Breast epithelium (tissue), 4 donors: ENCODE measurements at regions not wholly inside any gene's neighbourhood (a gene's known extent, or its start where the extent isn't known, plus 50 kb on each side); places are given as distances from the start of the nearest gene placed in this dataset.

Experiments
- DNase-seq, 2 donors: peaks; one replicate each; pipeline ENCODE4 v3.0.0-alpha.2; 2019; ENCODE audit warnings: low spot score in 2 of 2
- H3K27ac ChIP-seq, 2 donors: fragments of 200-600 bp; sonication (generic) in 1 of 2; one replicate each; pipeline ENCODE4 v1.5.1; 2016 to 2019; ENCODE audit warnings: mild to moderate bottlenecking in 1 of 2
- H3K27me3 ChIP-seq, 2 donors: fragments of 200-600 bp; sonication (generic) in 1 of 2; one replicate each; pipeline versions ENCODE4 v1.5.1 to v1.6.0; 2017 to 2019; ENCODE audit warnings: control low read depth in 1 of 2, mild to moderate bottlenecking in 1 of 2
- H3K36me3 ChIP-seq: fragments of 200-600 bp; one replicate; pipeline ENCODE4 v1.5.1; 2019
- H3K4me1 ChIP-seq, 2 donors: fragments of 200-600 bp; sonication (generic); one replicate each; pipeline ENCODE4 v1.5.1; 2016 to 2019; ENCODE audit warnings: control low read depth in 1 of 2
- H3K4me3 ChIP-seq, 3 donors: fragments of 200-600 bp; sonication (generic); 1 replicate in 2 of 3; 2 replicates in 1 of 3; pipeline ENCODE4 v1.5.1; 2016 to 2019; ENCODE audit warnings: mild to moderate bottlenecking in 3 of 3, moderate library complexity in 2 of 3
- H3K9me3 ChIP-seq, 2 donors: fragments of 200-600 bp; sonication (generic) in 1 of 2; one replicate each; pipeline ENCODE4 v1.5.1; 2016 to 2019; ENCODE audit warnings: control low read depth in 1 of 2
- POLR2A ChIP-seq: fragments of 450-650 bp; IDR thresholded peaks from one replicate; pipeline ENCODE4 v1.6.1; 2016; ENCODE audit warnings: antibody characterized with exemption, mild to moderate bottlenecking, moderate library complexity
- POLR2AphosphoS5 ChIP-seq, 3 donors: sonication (generic); formaldehyde crosslinking; IDR thresholded peaks; one replicate each; pipeline ENCODE4 v1.6.1; 2017; ENCODE audit warnings: antibody characterized with exemption in 3 of 3
- intact Hi-C: fragments of 100-400 bp; cut with DNase I; formaldehyde crosslinking; loops from one replicate; pipeline ENCODE4 v1.15.1; 2023; ENCODE audit warnings: low total_unique reads
- TF ChIP-seq, protein P1 (sequence below), 3 donors: fragments of 450-650 bp; IDR thresholded peaks; one replicate each; pipeline ENCODE4 v1.5.1; 2016 to 2017; ENCODE audit warnings: antibody characterized with exemption in 3 of 3, mild to moderate bottlenecking in 3 of 3, moderate library complexity in 3 of 3

DNA sequence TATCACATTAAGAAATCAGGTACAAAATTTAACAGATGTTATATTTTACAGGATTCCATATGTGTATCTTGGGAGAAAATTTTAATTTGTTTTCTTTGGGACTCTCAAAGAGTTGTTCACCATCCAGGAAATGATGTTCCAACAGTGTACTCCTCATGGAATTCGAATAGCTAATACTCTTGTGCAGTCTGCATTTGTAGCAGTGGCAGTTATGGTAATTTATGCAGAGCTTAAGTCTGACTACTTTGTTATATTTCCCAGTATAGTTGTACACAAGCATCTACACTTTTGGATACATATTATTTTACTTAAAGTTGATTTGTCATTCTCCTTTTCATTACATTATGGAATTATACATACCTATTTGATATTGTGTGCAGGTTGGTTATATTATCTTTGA is 436.7 kb upstream of the FBXO33 start:
- H3K36me3 ChIP-seq = no peaks in the 10 kb centered on the region
- TF ChIP-seq POLR2AphosphoS5 (IDR thresholded peaks at IDR 0.05) (no peak), POLR2A (no peak)
- TF ChIP-seq, protein P1, sequence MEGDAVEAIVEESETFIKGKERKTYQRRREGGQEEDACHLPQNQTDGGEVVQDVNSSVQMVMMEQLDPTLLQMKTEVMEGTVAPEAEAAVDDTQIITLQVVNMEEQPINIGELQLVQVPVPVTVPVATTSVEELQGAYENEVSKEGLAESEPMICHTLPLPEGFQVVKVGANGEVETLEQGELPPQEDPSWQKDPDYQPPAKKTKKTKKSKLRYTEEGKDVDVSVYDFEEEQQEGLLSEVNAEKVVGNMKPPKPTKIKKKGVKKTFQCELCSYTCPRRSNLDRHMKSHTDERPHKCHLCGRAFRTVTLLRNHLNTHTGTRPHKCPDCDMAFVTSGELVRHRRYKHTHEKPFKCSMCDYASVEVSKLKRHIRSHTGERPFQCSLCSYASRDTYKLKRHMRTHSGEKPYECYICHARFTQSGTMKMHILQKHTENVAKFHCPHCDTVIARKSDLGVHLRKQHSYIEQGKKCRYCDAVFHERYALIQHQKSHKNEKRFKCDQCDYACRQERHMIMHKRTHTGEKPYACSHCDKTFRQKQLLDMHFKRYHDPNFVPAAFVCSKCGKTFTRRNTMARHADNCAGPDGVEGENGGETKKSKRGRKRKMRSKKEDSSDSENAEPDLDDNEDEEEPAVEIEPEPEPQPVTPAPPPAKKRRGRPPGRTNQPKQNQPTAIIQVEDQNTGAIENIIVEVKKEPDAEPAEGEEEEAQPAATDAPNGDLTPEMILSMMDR (IDR thresholded peaks at IDR 0.05) = no peak
- DNase-seq = no peak
- no peak overlapping the region for H3K4me3 ChIP-seq
- H3K4me1 ChIP-seq = no peaks in the 10 kb centered on the region
- H3K9me3 ChIP-seq = no peaks in the 10 kb centered on the region
- intact Hi-C loops = no loop called here
- H3K27me3 ChIP-seq = no peaks in the 10 kb centered on the region
- H3K27ac ChIP-seq = no peak overlapping the region

DNA sequence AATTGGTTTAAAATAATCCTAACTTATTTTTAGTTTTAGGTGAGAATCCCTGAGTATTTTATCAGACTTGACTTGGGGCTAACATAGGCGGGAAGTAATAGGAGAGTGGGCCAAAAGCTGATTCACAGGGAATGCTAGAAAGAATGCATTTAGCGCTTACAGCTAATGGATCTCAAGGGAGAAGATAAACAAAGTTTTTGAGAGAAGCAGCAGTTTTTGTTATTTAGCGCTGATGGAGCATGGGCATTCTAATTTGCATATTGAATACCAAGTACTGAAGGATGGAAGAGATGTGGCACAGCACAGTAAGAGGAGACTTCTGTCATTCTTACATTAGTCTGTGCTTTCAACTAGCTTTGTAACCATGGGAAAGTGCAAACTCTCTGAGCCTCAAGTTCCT is 436.0 kb upstream of the FBXO33 start:
- Histone ChIP-seq H3K4me1 (no peaks in the 10 kb centered on the region), H3K9me3 (no peaks in the 10 kb centered on the region), H3K27ac (no peak overlapping the region), H3K27me3 (no peaks in the 10 kb centered on the region), H3K36me3 (no peaks in the 10 kb centered on the region), H3K4me3 (no peak overlapping the region)
- no peak for DNase-seq
- TF ChIP-seq POLR2A (no peak), POLR2AphosphoS5 (IDR thresholded peaks at IDR 0.05) (no peak)
- TF ChIP-seq, protein P1 (IDR thresholded peaks at IDR 0.05) = no peak
- intact Hi-C loops = no loop called here

DNA sequence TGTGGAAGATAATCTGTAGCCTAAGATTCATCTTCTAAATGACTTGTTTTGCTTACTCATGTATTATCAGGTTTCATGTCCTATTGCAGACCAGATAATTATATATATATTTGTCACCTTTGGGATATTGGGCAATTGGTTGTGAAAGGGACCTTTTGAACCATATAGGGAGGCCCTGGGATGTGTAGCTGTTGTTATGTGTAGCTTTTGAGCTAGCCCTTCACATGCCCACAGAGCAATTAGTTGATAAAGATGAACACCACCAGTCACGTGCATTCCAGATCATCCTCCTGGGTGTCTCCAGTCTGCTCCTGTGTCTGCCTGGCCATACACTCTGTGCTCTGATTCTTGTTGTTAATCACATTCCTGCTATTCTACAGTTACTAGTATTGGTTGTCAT is 431.2 kb upstream of the FBXO33 start:
- H3K27me3 ChIP-seq = no peaks in the 10 kb centered on the region
- no peak overlapping the region for H3K27ac ChIP-seq
- no peak overlapping the region for H3K4me3 ChIP-seq
- H3K9me3 ChIP-seq = no peaks in the 10 kb centered on the region
- no peak for DNase-seq
- no peaks in the 10 kb centered on the region for H3K4me1 ChIP-seq
- intact Hi-C loops = no loop called here
- TF ChIP-seq, protein P1 (IDR thresholded peaks at IDR 0.05) = no peak
- no peak for TF ChIP-seq POLR2A
- no peak for TF ChIP-seq POLR2AphosphoS5 (IDR thresholded peaks at IDR 0.05)
- H3K36me3 ChIP-seq = no peaks in the 10 kb centered on the region

DNA sequence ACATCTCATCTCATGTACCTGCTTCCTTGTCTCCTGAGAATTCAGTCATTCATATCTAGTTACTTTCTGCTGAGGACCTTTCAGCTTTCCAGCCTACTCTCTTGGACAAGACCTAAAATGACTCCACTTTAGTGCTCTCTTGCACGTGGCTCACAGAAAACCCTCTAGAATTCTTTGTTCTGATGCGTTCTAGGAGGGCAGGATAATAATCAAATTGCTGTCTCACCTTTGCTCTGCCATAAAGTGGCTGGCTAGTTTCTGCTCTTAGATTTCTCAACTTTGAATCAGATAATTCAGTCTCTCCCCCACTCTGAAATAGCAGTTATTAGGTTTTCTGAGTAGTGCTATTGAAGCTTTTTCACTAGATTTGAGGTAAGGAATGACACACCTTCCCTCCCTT is 429.5 kb upstream of the FBXO33 start:
- no peaks in the 10 kb centered on the region for H3K27me3 ChIP-seq
- no peak for DNase-seq

DNA sequence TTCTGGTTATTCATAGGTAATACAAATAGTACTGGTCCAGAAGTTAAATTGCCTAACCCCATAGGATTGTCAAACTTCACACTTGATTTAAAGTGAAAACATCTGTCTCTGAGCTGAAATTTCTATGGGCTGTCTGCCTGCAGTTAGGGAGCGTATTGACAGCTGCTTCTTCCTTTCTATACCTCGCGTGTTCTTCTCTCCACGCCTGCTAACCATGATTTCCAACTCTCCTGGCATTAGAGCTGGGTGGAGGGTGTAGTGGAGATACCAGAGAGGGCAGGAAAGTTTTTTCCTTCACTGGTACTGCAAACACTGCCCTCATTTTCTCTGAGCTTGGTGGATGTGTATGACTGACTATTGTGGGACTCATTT is 429.0 kb upstream of the FBXO33 start:
- Histone ChIP-seq H3K4me1 (no peaks in the 10 kb centered on the region), H3K27me3 (no peaks in the 10 kb centered on the region), H3K27ac (no peak overlapping the region), H3K4me3 (no peak overlapping the region), H3K9me3 (no peaks in the 10 kb centered on the region), H3K36me3 (no peaks in the 10 kb centered on the region)
- TF ChIP-seq, protein P1 (IDR thresholded peaks at IDR 0.05) = no peak
- TF ChIP-seq POLR2AphosphoS5 (IDR thresholded peaks at IDR 0.05) (no peak), POLR2A (no peak)
- DNase-seq = no peak
- intact Hi-C loops = no loop called here

More for the DNA sequence above, 429.5 kb upstream of the FBXO33 start:
- Histone ChIP-seq H3K27ac (no peak overlapping the region), H3K9me3 (no peaks in the 10 kb centered on the region), H3K4me1 (no peaks in the 10 kb centered on the region), H3K36me3 (no peaks in the 10 kb centered on the region), H3K4me3 (no peak overlapping the region)
- intact Hi-C loops = no loop called here
- TF ChIP-seq POLR2AphosphoS5 (IDR thresholded peaks at IDR 0.05) (no peak), POLR2A (no peak)
- TF ChIP-seq, protein P1 (IDR thresholded peaks at IDR 0.05) = no peak
